ENCODE measurements at regions not wholly inside any gene's neighbourhood (a gene's known extent, or its start where the extent isn't known, plus 50 kb on each side); places are given as distances from the start of the nearest gene placed in this dataset.
A peak's percentile ranks its signal among the peaks of the same experiment; 100 is the strongest.
"Not testable (repeated sequence)": the region's sequence is repeated elsewhere in the genome, so short reads cannot be mapped to it uniquely, and the experiment has no call there.

GRCh38 chr4:169906821-169907220 lies 119.4 kb downstream of the MFAP3L start:
- no peak overlapping the region for H3K27ac Mint-ChIP-seq
- no peaks in the 10 kb centered on the region for H3K9me3 Mint-ChIP-seq
- no peaks in the 10 kb centered on the region for H3K27me3 Mint-ChIP-seq
- DNase-seq (no peak), ATAC-seq (no peak)
- no peaks in the 10 kb centered on the region for H3K4me1 Mint-ChIP-seq
- H3K4me3 Mint-ChIP-seq: no peak overlapping the region

GRCh38 chr4:169906104-169906503 lies 120.1 kb downstream of the MFAP3L start:
- Mint-ChIP-seq H3K4me1 (no peaks in the 10 kb centered on the region), H3K27ac (no peak overlapping the region), H3K9me3 (no peaks in the 10 kb centered on the region), H3K27me3 (no peaks in the 10 kb centered on the region), H3K4me3 (no peak overlapping the region)
- DNase-seq: no peak
- no peak for ATAC-seq

GRCh38 chr4:169902658-169903345 lies 123.4 kb downstream of the MFAP3L start:
- H3K27ac Mint-ChIP-seq: no peak overlapping the region
- no peak for DNase-seq
- H3K4me1 Mint-ChIP-seq: no peaks in the 10 kb centered on the region
- H3K9me3 Mint-ChIP-seq: peaks cover 0 to 8% of the 10 kb centered on the region in 2 donors
- ATAC-seq: no peak
- H3K27me3 Mint-ChIP-seq: no peaks in the 10 kb centered on the region
- no peak overlapping the region for H3K4me3 Mint-ChIP-seq

- ATAC-seq: no peak
- H3K4me1 Mint-ChIP-seq: no peaks in the 10 kb centered on the region
- H3K27ac Mint-ChIP-seq: no peak overlapping the region
- H3K27me3 Mint-ChIP-seq: no peaks in the 10 kb centered on the region
- no peak for DNase-seq
- peaks cover 0 to 8% of the 10 kb centered on the region in 2 donors for H3K9me3 Mint-ChIP-seq
- H3K4me3 Mint-ChIP-seq: no peak overlapping the region
Observed at GRCh38 chr4:169900241-169900845, 125.9 kb downstream of the MFAP3L start.

- ATAC-seq: no peak
Observed at GRCh38 chr4:169899295-169899694, 126.9 kb downstream of the MFAP3L start.

GRCh38 chr4:169898095-169898494 lies 128.1 kb downstream of the MFAP3L start:
- ATAC-seq (no peak), DNase-seq (no peak)
- H3K4me1 Mint-ChIP-seq: no peaks in the 10 kb centered on the region
- peaks cover 0 to 8% of the 10 kb centered on the region in 2 donors for H3K9me3 Mint-ChIP-seq
- no peak overlapping the region for H3K4me3 Mint-ChIP-seq
- H3K27me3 Mint-ChIP-seq: peaks cover 1% of the 10 kb centered on the region
- H3K27ac Mint-ChIP-seq: no peak overlapping the region

More at GRCh38 chr4:169899295-169899694, 126.9 kb downstream of the MFAP3L start:
- Mint-ChIP-seq H3K9me3 (peaks cover 0 to 8% of the 10 kb centered on the region in 2 donors), H3K4me1 (no peaks in the 10 kb centered on the region), H3K27me3 (no peaks in the 10 kb centered on the region), H3K4me3 (no peak overlapping the region), H3K27ac (peak overlapping the region in 1 of 2 donors; percentile 5)
- DNase-seq: no peak

- not testable (repeated sequence) for H3K27ac Mint-ChIP-seq, H3K4me1 Mint-ChIP-seq, DNase-seq, H3K9me3 Mint-ChIP-seq, H3K27me3 Mint-ChIP-seq, ATAC-seq, H3K4me3 Mint-ChIP-seq
Observed at GRCh38 chr4:169894767-169895166, 131.4 kb downstream of the MFAP3L start.

GRCh38 chr4:169885893-169886292 lies 128.1 kb upstream of the HPF1 start:
- H3K27me3 Mint-ChIP-seq: no peaks in the 10 kb centered on the region
- H3K4me1 Mint-ChIP-seq: no peaks in the 10 kb centered on the region
- H3K9me3 Mint-ChIP-seq: peaks cover 0 to 7% of the 10 kb centered on the region in 2 donors
- no peak for DNase-seq
- no peak overlapping the region for H3K4me3 Mint-ChIP-seq
- no peak overlapping the region for H3K27ac Mint-ChIP-seq
- no peak for ATAC-seq

GRCh38 chr4:169881769-169882168 lies 124.0 kb upstream of the HPF1 start:
- Mint-ChIP-seq H3K27me3 (no peaks in the 10 kb centered on the region), H3K27ac (no peak overlapping the region), H3K4me1 (no peaks in the 10 kb centered on the region), H3K4me3 (no peak overlapping the region), H3K9me3 (no peaks in the 10 kb centered on the region)
- ATAC-seq (peak; percentile 12), DNase-seq (no peak)

GRCh38 chr4:169870507-169870906 lies 112.8 kb upstream of the HPF1 start:
- Mint-ChIP-seq H3K4me3 (no peak overlapping the region), H3K27me3 (peaks cover 13% of the 10 kb centered on the region), H3K27ac (no peak overlapping the region), H3K4me1 (no peaks in the 10 kb centered on the region), H3K9me3 (no peaks in the 10 kb centered on the region)
- no peak for ATAC-seq
- no peak for DNase-seq

- ATAC-seq (no peak), DNase-seq (no peak)
- Mint-ChIP-seq H3K27ac (no peak overlapping the region), H3K4me3 (no peak overlapping the region), H3K9me3 (no peaks in the 10 kb centered on the region), H3K27me3 (peaks cover 7% of the 10 kb centered on the region), H3K4me1 (no peaks in the 10 kb centered on the region)
Observed at GRCh38 chr4:169869490-169869889, 111.7 kb upstream of the HPF1 start.

- H3K4me3 Mint-ChIP-seq: no peak overlapping the region
- DNase-seq: no peak
- no peaks in the 10 kb centered on the region for H3K4me1 Mint-ChIP-seq
- no peaks in the 10 kb centered on the region for H3K9me3 Mint-ChIP-seq
- no peak for ATAC-seq
- no peak overlapping the region for H3K27ac Mint-ChIP-seq
- H3K27me3 Mint-ChIP-seq: no peaks in the 10 kb centered on the region
Observed at GRCh38 chr4:169861593-169861992, 103.8 kb upstream of the HPF1 start.

GRCh38 chr4:169859366-169860216 lies 101.8 kb upstream of the HPF1 start:
- H3K9me3 Mint-ChIP-seq: no peaks in the 10 kb centered on the region
- peak overlapping the region in 1 of 2 donors; percentile 63 for H3K27ac Mint-ChIP-seq
- DNase-seq: no peak
- H3K4me1 Mint-ChIP-seq: no peaks in the 10 kb centered on the region
- no peak for ATAC-seq
- no peaks in the 10 kb centered on the region for H3K27me3 Mint-ChIP-seq
- no peak overlapping the region for H3K4me3 Mint-ChIP-seq

- no peak for ATAC-seq
- H3K27ac Mint-ChIP-seq: no peak overlapping the region
- H3K4me1 Mint-ChIP-seq: no peaks in the 10 kb centered on the region
- H3K27me3 Mint-ChIP-seq: peaks cover 10% of the 10 kb centered on the region
- DNase-seq: no peak
- no peaks in the 10 kb centered on the region for H3K9me3 Mint-ChIP-seq
- H3K4me3 Mint-ChIP-seq: no peak overlapping the region
Observed at GRCh38 chr4:169854090-169854489, 96.3 kb upstream of the HPF1 start.

GRCh38 chr4:169852481-169852880 lies 94.7 kb upstream of the HPF1 start:
- no peak for DNase-seq
- no peaks in the 10 kb centered on the region for H3K4me1 Mint-ChIP-seq
- no peaks in the 10 kb centered on the region for H3K9me3 Mint-ChIP-seq
- peaks cover 10% of the 10 kb centered on the region for H3K27me3 Mint-ChIP-seq
- no peak for ATAC-seq
- H3K27ac Mint-ChIP-seq: no peak overlapping the region
- no peak overlapping the region for H3K4me3 Mint-ChIP-seq

GRCh38 chr4:169851750-169852149 lies 94.0 kb upstream of the HPF1 start:
- H3K9me3 Mint-ChIP-seq: no peaks in the 10 kb centered on the region
- H3K27ac Mint-ChIP-seq: no peak overlapping the region
- no peaks in the 10 kb centered on the region for H3K4me1 Mint-ChIP-seq
- ATAC-seq (no peak), DNase-seq (no peak)
- H3K4me3 Mint-ChIP-seq: no peak overlapping the region
- H3K27me3 Mint-ChIP-seq: peaks cover 10% of the 10 kb centered on the region
